ENCODE measurements at regions not wholly inside any gene's neighbourhood (a gene's known extent, or its start where the extent isn't known, plus 50 kb on each side); places are given as distances from the start of the nearest gene placed in this dataset.

DNA sequence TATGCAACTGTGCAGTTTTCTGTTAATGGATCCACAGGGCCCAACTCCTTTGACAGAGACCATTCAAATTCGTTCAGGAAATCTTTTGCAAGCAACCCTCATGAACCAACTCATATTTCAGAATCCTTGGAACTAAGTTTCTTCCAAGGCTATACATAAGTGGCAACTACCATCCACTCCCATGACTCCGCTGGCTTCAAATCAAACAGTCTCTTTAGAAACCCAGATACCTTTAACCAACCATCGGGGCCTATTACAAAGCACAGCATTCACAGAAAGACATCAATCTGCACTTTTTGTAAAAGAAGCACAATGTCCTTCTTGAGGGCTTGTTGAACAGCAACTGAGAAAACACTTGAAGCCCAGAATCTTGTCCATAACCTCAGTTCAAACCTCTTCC lies 526.9 kb downstream of the DTWD2 start:
- dilution Hi-C loops (cut with MboI; ENCODE audit: extremely low pct_ligation_motif_present, low sequenced_read_pairs) = no loop called here
- FAIRE-seq = no peak
- H3K36me3 ChIP-seq (ENCODE audit: control insufficient read depth in 2 of 2, extremely low read depth in 1 of 2, insufficient read depth in 2 of 2, low read length in 2 of 2) = no peaks in the 10 kb centered on the region

DNA sequence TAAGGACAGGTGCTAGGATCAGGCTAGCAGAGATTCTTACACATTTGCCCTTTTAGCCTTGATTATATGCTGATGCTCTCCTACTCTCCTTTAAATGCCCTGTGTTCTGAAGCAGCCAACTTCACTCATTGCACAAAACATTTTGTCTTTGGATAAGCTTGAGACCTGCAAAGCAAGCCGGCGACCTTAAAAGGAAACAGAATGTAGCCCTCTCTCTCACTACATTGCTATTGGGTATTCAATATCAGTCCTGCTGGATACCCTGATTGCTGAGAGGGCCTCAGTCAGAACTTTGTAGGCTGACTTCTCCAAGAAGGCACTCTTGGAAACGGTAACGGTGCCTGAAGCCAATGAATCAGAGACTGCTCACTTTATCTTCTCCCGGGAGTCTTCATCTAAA lies 528.9 kb downstream of the DTWD2 start:
- Histone ChIP-seq H3K27me3 (ENCODE audit: control insufficient read depth, extremely low read depth, insufficient read depth, low read length) (no peaks in the 10 kb centered on the region), H3K4me2 (ENCODE audit: control insufficient read depth, extremely low read depth, insufficient read depth, low read depth, low read length) (no peak overlapping the region), H3K4me1 (ENCODE audit: control insufficient read depth, extremely low read depth, insufficient read depth, low read length) (no peaks in the 10 kb centered on the region), H3K9me3 (ENCODE audit: control insufficient read depth, low read depth, low read length) (no peaks in the 10 kb centered on the region), H4K20me1 (ENCODE audit: control insufficient read depth, extremely low read depth, insufficient read depth, low read length) (no peaks in the 10 kb centered on the region), H3K27ac (ENCODE audit: control insufficient read depth, insufficient read depth, low read length) (no peak overlapping the region), H3K79me2 (ENCODE audit: control insufficient read depth, insufficient read depth, low read length) (no peaks in the 10 kb centered on the region), H2AFZ (ENCODE audit: control insufficient read depth, low read length) (no peak overlapping the region), H3K4me3 (ENCODE audit: control insufficient read depth in 2 of 3, extremely low read depth in 1 of 3, insufficient read depth in 2 of 3, low read depth in 1 of 3, low read length in 3 of 3) (no peak overlapping the region), H3K9ac (ENCODE audit: control insufficient read depth, extremely low read depth, insufficient read depth, low read length) (no peak overlapping the region), H3K36me3 (ENCODE audit: control insufficient read depth in 2 of 2, extremely low read depth in 1 of 2, insufficient read depth in 2 of 2, low read length in 2 of 2) (no peaks in the 10 kb centered on the region), H3K9me1 (ENCODE audit: control insufficient read depth, extremely low read depth, insufficient read depth, low read length) (no peaks in the 10 kb centered on the region)
- TF ChIP-seq, protein P1, sequence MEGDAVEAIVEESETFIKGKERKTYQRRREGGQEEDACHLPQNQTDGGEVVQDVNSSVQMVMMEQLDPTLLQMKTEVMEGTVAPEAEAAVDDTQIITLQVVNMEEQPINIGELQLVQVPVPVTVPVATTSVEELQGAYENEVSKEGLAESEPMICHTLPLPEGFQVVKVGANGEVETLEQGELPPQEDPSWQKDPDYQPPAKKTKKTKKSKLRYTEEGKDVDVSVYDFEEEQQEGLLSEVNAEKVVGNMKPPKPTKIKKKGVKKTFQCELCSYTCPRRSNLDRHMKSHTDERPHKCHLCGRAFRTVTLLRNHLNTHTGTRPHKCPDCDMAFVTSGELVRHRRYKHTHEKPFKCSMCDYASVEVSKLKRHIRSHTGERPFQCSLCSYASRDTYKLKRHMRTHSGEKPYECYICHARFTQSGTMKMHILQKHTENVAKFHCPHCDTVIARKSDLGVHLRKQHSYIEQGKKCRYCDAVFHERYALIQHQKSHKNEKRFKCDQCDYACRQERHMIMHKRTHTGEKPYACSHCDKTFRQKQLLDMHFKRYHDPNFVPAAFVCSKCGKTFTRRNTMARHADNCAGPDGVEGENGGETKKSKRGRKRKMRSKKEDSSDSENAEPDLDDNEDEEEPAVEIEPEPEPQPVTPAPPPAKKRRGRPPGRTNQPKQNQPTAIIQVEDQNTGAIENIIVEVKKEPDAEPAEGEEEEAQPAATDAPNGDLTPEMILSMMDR (optimal IDR thresholded peaks at IDR 0.05 in 1 of 3, IDR thresholded peaks at IDR 0.05 in 1 of 3, conservative IDR thresholded peaks at IDR 0.05 in 1 of 3; ENCODE audit: extremely low read depth in 1 of 3, insufficient read depth in 2 of 3, low read length in 3 of 3) = no peak
- TF ChIP-seq EZH2 (IDR thresholded peaks at IDR 0.05; ENCODE audit: low read length) = no peak
- DNase-seq (ENCODE audit: low read depth, low spot score) = no peak
- FAIRE-seq = no peak
- dilution Hi-C loops (cut with MboI; ENCODE audit: extremely low pct_ligation_motif_present, low sequenced_read_pairs) = no loop called here

More for the DNA sequence above, 526.9 kb downstream of the DTWD2 start:
- Histone ChIP-seq H4K20me1 (ENCODE audit: control insufficient read depth, extremely low read depth, insufficient read depth, low read length) (no peaks in the 10 kb centered on the region), H3K4me1 (ENCODE audit: control insufficient read depth, extremely low read depth, insufficient read depth, low read length) (no peaks in the 10 kb centered on the region), H3K9ac (ENCODE audit: control insufficient read depth, extremely low read depth, insufficient read depth, low read length) (no peak overlapping the region), H3K4me2 (ENCODE audit: control insufficient read depth, extremely low read depth, insufficient read depth, low read depth, low read length) (no peak overlapping the region), H3K27ac (ENCODE audit: control insufficient read depth, insufficient read depth, low read length) (no peak overlapping the region), H3K4me3 (ENCODE audit: control insufficient read depth in 2 of 3, extremely low read depth in 1 of 3, insufficient read depth in 2 of 3, low read depth in 1 of 3, low read length in 3 of 3) (no peak overlapping the region), H3K9me1 (ENCODE audit: control insufficient read depth, extremely low read depth, insufficient read depth, low read length) (no peaks in the 10 kb centered on the region), H3K9me3 (ENCODE audit: control insufficient read depth, low read depth, low read length) (no peaks in the 10 kb centered on the region), H2AFZ (ENCODE audit: control insufficient read depth, low read length) (no peak overlapping the region), H3K27me3 (ENCODE audit: control insufficient read depth, extremely low read depth, insufficient read depth, low read length) (no peaks in the 10 kb centered on the region), H3K79me2 (ENCODE audit: control insufficient read depth, insufficient read depth, low read length) (no peaks in the 10 kb centered on the region)
- TF ChIP-seq EZH2 (IDR thresholded peaks at IDR 0.05; ENCODE audit: low read length) = no peak
- TF ChIP-seq, protein P1 (optimal IDR thresholded peaks at IDR 0.05 in 1 of 3, IDR thresholded peaks at IDR 0.05 in 1 of 3, conservative IDR thresholded peaks at IDR 0.05 in 1 of 3; ENCODE audit: extremely low read depth in 1 of 3, insufficient read depth in 2 of 3, low read length in 3 of 3) = no peak
- no peak for DNase-seq (ENCODE audit: low read depth, low spot score)

Measured in keratinocyte (primary cell).